Tibial nerve (tissue), 4 donors: ENCODE measurements at regions not wholly inside any gene's neighbourhood (a gene's known extent, or its start where the extent isn't known, plus 50 kb on each side); places are given as distances from the start of the nearest gene placed in this dataset.

Experiments
- DNase-seq, 2 donors: peaks; one replicate each; pipeline ENCODE4 v3.0.0-alpha.2; 2019; ENCODE audit warnings: low spot score in 2 of 2
- H3K27ac ChIP-seq, 4 donors: fragments of 200-600 bp; sonication (generic) in 3 of 4; one replicate each; pipeline ENCODE4 v1.5.1; 2017 to 2019; ENCODE audit warnings: mild to moderate bottlenecking in 1 of 4
- H3K27me3 ChIP-seq, 2 donors: fragments of 200-600 bp; sonication (generic) in 1 of 2; one replicate each; pipeline versions ENCODE4 v1.5.1 to v1.6.0; 2017 to 2019
- H3K36me3 ChIP-seq, 3 donors: fragments of 200-600 bp; sonication (generic); one replicate each; pipeline ENCODE4 v1.5.1; 2018 to 2019
- H3K4me1 ChIP-seq, 4 donors: fragments of 200-600 bp; sonication (generic) in 3 of 4; one replicate each; pipeline ENCODE4 v1.5.1; 2017 to 2019
- H3K4me3 ChIP-seq, 4 donors: fragments of 200-600 bp; sonication (generic) in 3 of 4; one replicate each; pipeline ENCODE4 v1.5.1; 2017 to 2019; ENCODE audit warnings: mild to moderate bottlenecking in 1 of 4, moderate library complexity in 1 of 4
- H3K9me3 ChIP-seq, 4 donors: fragments of 200-600 bp; sonication (generic) in 3 of 4; one replicate each; pipeline ENCODE4 v1.5.1; 2017 to 2019
- EP300 ChIP-seq, 2 donors: sonication (generic); formaldehyde crosslinking; IDR thresholded peaks; one replicate each; pipeline ENCODE4 v1.6.1; 2017; ENCODE audit warnings: antibody characterized with exemption in 2 of 2, mild to moderate bottlenecking in 1 of 2
- POLR2A ChIP-seq, 2 donors: fragments of 450-650 bp; IDR thresholded peaks; one replicate each; pipeline ENCODE4 v1.6.1; 2017; ENCODE audit warnings: antibody characterized with exemption in 2 of 2, mild to moderate bottlenecking in 2 of 2, moderate library complexity in 2 of 2
- WGBS, 2 donors: methylation state at CpG; one replicate each; pipeline ENCODE4 v1.1.5; 2018; 5-methylcytosine and 5-hydroxymethylcytosine counted together
- TF ChIP-seq, protein P1 (sequence below), 5 experiments: fragments of 200-600 bp in 3 of 5; fragments of 450-650 bp in 2 of 5; sonication (generic) in 3 of 5; IDR thresholded peaks; one replicate each; pipeline ENCODE4 v1.5.1; 2016 to 2019; ENCODE audit warnings: antibody characterized with exemption in 5 of 5, mild to moderate bottlenecking in 3 of 5, moderate library complexity in 2 of 5

DNA sequence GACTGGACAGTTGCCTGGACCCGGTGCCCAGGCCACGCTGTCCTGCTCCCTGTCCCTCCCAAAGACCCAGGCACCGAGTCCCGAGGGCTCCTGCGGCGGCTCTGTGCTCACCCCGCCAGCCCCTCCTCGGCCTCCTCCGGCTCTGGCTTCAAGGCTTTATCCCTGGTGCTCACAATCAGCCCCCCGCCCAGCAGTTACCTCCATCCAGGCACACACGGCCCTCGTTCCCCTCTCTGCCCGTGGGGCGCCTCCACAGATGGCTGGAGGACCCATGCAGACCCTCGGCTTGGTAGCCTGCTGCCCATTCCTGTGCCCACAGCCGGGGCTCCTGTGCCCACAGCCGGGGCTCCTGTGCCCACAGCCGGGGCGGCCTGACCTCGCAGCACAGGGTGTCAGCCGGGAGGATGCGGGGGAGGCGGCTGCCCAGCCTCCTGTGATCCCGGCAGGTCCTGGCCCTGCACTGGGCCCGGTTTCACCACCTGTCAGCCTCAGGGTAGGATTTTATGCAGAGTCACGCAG is 52.3 kb upstream of the COL18A1 start:
- peaks cover 0 to 73% (median 17%) of the 10 kb centered on the region in 4 donors for H3K4me1 ChIP-seq
- no peaks in the 10 kb centered on the region for H3K9me3 ChIP-seq
- TF ChIP-seq POLR2A (IDR thresholded peaks at IDR 0.05) (no peak), EP300 (IDR thresholded peaks at IDR 0.05) (no peak)
- TF ChIP-seq, protein P1, sequence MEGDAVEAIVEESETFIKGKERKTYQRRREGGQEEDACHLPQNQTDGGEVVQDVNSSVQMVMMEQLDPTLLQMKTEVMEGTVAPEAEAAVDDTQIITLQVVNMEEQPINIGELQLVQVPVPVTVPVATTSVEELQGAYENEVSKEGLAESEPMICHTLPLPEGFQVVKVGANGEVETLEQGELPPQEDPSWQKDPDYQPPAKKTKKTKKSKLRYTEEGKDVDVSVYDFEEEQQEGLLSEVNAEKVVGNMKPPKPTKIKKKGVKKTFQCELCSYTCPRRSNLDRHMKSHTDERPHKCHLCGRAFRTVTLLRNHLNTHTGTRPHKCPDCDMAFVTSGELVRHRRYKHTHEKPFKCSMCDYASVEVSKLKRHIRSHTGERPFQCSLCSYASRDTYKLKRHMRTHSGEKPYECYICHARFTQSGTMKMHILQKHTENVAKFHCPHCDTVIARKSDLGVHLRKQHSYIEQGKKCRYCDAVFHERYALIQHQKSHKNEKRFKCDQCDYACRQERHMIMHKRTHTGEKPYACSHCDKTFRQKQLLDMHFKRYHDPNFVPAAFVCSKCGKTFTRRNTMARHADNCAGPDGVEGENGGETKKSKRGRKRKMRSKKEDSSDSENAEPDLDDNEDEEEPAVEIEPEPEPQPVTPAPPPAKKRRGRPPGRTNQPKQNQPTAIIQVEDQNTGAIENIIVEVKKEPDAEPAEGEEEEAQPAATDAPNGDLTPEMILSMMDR (IDR thresholded peaks at IDR 0.05), result no peak
- DNase-seq, result no peak
- peak overlapping the region in 1 of 4 donors; percentile 5 for H3K27ac ChIP-seq
- no peaks in the 10 kb centered on the region for H3K36me3 ChIP-seq
- 70 to 89% methylated on average over 14 to 26 of the region's 26 CpGs for WGBS, 2 donors
- H3K4me3 ChIP-seq, result no peak overlapping the region
- no peaks in the 10 kb centered on the region for H3K27me3 ChIP-seq

GRCh38 chr21:45353200-45353599 is 51.8 kb upstream of the COL18A1 start:
- Histone ChIP-seq H3K27ac (no peak overlapping the region), H3K27me3 (no peaks in the 10 kb centered on the region), H3K9me3 (no peaks in the 10 kb centered on the region), H3K4me1 (peaks cover 0 to 72% (median 22%) of the 10 kb centered on the region in 4 donors), H3K4me3 (no peak overlapping the region), H3K36me3 (no peaks in the 10 kb centered on the region)
- no peak for DNase-seq
- 57 to 67% methylated on average over 3 of the region's 3 CpGs for WGBS, 2 donors
- TF ChIP-seq POLR2A (IDR thresholded peaks at IDR 0.05) (no peak), EP300 (IDR thresholded peaks at IDR 0.05) (no peak)
- TF ChIP-seq, protein P1 (IDR thresholded peaks at IDR 0.05), result no peak

- TF ChIP-seq, protein P1 (IDR thresholded peaks at IDR 0.05), result no peak
- no peak for TF ChIP-seq POLR2A (IDR thresholded peaks at IDR 0.05)
- no peak for TF ChIP-seq EP300 (IDR thresholded peaks at IDR 0.05)
- no peaks in the 10 kb centered on the region for H3K36me3 ChIP-seq
- H3K9me3 ChIP-seq, result no peaks in the 10 kb centered on the region
- no peak overlapping the region for H3K4me3 ChIP-seq
- no peaks in the 10 kb centered on the region for H3K27me3 ChIP-seq
- no peak for DNase-seq
- H3K27ac ChIP-seq, result peak overlapping the region in 1 of 4 donors; percentile 42
- 34 to 44% methylated on average over 5 of the region's 5 CpGs for WGBS, 2 donors
- peaks cover 0 to 56% (median 14%) of the 10 kb centered on the region in 4 donors for H3K4me1 ChIP-seq
Observed at GRCh38 chr21:45354970-45355369, 50.0 kb upstream of the COL18A1 start.
